Cardiac fibroblast (primary cell): ENCODE measurements at regions not wholly inside any gene's neighbourhood (a gene's known extent, or its start where the extent isn't known, plus 50 kb on each side); places are given as distances from the start of the nearest gene placed in this dataset.

ENCODE experiments used
- DNase-seq, 2 donors: peaks; one replicate each; pipeline versions ENCODE4 v3.0.0 to v3.0.0-alpha.2; 2010; ENCODE audit warnings: low read depth in 2 of 2
- H3K4me3 ChIP-seq, 2 donors: replicated peaks in 1 of 2; 1 replicate in 1 of 2; 2 replicates in 1 of 2; pipeline ENCODE4 v1.5.1; 2011; ENCODE audit warnings: low read depth in 2 of 2, low read length in 2 of 2, mild to moderate bottlenecking in 2 of 2, moderate library complexity in 1 of 2
- TF ChIP-seq, protein P1 (sequence below): IDR thresholded peaks from one replicate; pipeline ENCODE4 v1.5.1; 2011; ENCODE audit warnings: low read depth, mild to moderate bottlenecking, low read length, inconsistent platforms

DNA sequence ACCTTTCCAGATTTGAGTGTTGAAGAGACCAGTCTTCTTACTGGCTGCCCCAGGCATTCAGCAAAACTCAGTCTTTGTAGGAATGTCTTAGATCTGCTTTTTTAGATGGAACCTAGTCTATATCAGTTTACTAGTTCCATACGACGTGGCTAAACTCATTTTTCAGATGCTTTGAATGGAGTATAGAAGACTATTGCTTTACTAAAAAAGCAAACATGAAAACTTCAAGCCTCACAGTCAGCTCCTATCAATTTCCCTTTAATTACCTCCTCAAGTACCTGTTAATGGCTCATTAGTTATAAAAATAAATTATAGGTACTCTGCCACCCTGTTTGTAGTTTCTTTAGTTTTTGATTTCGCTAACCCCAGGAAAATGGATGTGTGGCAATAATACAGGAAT lies 63.0 kb upstream of the STOX2 start:
- H3K4me3 ChIP-seq, result no peak overlapping the region
- no peak for DNase-seq
- TF ChIP-seq, protein P1, sequence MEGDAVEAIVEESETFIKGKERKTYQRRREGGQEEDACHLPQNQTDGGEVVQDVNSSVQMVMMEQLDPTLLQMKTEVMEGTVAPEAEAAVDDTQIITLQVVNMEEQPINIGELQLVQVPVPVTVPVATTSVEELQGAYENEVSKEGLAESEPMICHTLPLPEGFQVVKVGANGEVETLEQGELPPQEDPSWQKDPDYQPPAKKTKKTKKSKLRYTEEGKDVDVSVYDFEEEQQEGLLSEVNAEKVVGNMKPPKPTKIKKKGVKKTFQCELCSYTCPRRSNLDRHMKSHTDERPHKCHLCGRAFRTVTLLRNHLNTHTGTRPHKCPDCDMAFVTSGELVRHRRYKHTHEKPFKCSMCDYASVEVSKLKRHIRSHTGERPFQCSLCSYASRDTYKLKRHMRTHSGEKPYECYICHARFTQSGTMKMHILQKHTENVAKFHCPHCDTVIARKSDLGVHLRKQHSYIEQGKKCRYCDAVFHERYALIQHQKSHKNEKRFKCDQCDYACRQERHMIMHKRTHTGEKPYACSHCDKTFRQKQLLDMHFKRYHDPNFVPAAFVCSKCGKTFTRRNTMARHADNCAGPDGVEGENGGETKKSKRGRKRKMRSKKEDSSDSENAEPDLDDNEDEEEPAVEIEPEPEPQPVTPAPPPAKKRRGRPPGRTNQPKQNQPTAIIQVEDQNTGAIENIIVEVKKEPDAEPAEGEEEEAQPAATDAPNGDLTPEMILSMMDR, result no peak

DNA sequence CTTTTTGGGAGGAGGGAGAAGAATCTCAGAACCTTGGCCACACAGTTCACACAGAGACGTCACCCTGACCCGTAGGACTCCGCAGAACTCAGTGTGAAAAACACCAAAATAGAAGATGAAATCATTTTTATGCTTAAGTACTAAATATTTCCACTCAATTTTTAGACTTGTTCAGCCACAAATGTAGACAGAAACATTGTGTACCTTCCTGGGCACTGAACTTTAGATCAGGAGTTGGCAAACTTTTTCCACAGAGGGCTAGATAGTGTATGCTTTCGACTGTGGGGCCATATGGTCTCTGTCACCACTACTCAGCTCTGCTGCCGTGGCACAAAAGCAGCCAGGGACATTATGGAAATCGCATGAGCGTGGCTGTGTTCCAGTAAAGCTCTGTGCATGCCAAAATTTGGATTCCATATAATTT lies 61.8 kb upstream of the STOX2 start:
- TF ChIP-seq, protein P1, result no peak
- H3K4me3 ChIP-seq, result no peak overlapping the region
- peak in 1 of 2 donors; percentile 8 for DNase-seq

DNA sequence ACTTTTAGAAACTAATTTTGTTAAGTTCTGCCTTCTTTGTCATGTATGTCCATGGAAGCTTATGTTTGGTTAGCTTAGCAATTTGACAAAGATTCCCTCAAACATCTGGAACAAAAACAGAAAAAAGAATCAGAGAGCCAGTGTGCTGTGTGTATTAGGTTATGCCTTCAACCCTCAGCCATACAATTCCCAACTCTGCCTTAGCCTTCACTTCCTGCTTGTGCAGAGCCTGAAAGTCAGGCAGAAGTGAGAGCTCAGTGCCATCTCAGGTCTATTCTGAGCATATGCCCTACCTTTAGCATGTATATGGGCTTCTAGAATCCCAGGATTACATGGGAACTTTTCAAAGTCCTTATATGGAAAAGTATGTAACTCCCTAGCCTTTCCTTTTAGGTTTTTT lies 58.2 kb upstream of the STOX2 start:
- DNase-seq, result no peak
- H3K4me3 ChIP-seq, result no peak overlapping the region
- TF ChIP-seq, protein P1, result no peak

DNA sequence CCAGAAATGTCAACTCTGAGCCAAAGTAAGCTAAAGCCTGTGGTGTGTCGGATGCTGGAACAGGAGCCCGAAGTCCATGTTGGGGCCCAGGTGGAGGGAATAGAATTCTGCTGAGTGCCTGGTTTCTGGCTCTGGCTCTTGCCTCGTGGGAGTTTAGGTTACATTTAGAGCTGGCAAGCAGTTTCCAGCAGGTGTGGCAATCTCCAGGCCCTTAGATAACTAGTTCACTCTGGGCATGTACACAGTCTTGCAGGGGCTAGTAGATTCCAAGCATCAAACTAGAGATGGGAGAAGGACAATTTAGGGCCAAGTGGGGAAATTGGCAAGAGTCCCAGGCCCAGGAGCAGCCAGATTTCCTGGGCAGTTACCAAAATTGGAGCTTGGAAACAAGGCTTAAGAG lies 56.3 kb upstream of the STOX2 start:
- H3K4me3 ChIP-seq, result no peak overlapping the region
- DNase-seq, result no peak
- TF ChIP-seq, protein P1, result no peak

DNA sequence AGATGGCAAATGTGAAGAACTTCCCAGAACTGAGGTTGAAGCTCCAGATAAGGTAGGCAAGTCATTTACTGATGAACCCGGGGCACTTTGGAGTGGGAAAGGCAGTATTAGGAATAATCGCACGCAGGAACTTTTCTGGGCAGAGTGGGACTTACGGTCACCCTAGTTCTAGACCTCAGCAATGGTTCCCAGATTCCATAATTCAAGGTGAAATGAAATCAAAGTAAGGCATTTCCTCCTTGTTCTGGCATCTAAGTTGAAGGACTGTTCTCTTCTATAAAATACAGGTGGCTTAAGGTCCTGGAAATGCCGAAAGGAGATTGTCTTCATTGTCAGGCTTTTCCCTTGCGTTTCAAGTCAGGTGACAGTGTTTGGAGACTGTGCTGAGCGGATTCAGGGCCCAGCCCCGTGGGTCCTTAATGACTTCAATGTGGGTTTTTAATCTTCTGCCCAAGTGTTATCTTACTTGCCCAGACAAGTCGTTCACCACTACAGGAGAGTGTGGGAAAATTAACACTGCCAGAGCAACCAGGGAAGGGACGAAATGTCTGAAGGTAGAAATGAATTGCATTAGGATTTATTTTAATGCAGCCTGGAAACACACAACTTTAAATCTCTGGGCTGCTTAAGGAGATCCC lies 52.1 kb upstream of the STOX2 start:
- no peak for DNase-seq
- TF ChIP-seq, protein P1, result no peak
- H3K4me3 ChIP-seq, result no peak overlapping the region

DNA sequence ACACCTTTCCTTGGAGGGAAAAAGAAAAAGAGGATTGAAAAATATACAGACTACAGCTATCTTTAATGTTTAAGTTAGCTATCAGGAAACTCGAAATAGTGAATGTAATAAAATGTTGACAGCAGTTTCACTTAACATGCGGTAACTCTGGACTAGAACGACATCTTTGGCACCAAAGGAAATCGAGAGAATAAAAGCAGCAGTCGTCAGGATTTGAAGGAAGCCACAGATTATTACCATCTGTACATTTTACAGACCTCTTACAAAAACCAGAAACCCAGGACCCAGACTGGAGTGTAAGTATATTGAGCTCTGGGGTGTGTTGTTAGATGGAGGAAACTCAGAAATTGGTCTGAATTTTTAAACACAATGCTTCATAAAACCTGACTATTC lies 51.6 kb upstream of the STOX2 start:
- TF ChIP-seq, protein P1, result no peak
- H3K4me3 ChIP-seq, result no peak overlapping the region

More for the DNA sequence above, 51.6 kb upstream of the STOX2 start:
- no peak for DNase-seq
